ENCODE measurements at regions not wholly inside any gene's neighbourhood (a gene's known extent, or its start where the extent isn't known, plus 50 kb on each side); places are given as distances from the start of the nearest gene placed in this dataset.

GRCh38 chr13:111844222-111844671, 222.7 kb upstream of the SOX1 start:
- DNase-seq = no peak

GRCh38 chr13:111844682-111845081, 222.3 kb upstream of the SOX1 start:
- intact Hi-C loops (cut with DNase I) = no loop called here
- DNase-seq (no peak), FAIRE-seq (no peak)
- Histone ChIP-seq H3K27ac (ENCODE audit: low read depth in 2 of 2, low read length in 2 of 2) (no peak overlapping the region), H3K9ac (ENCODE audit: low read length in 3 of 3) (no peak overlapping the region), H3K27me3 (ENCODE audit: control insufficient read depth, insufficient read depth, low read length) (no peaks in the 10 kb centered on the region), H3K36me3 (ENCODE audit: control insufficient read depth in 2 of 3, insufficient read depth in 3 of 3, low read length in 3 of 3) (no peaks in the 10 kb centered on the region), H3K4me1 (ENCODE audit: control insufficient read depth in 2 of 3, insufficient read depth in 2 of 3, low read depth in 1 of 3, low read length in 3 of 3) (no peaks in the 10 kb centered on the region), H3K9me3 (ENCODE audit: control insufficient read depth in 2 of 3, insufficient read depth in 1 of 3, low read length in 3 of 3) (no peaks in the 10 kb centered on the region), H3K4me3 (ENCODE audit: low read length in 3 of 3) (no peak overlapping the region)
- TF ChIP-seq CTCF (IDR thresholded peaks at IDR 0.05; ENCODE audit: borderline replicate concordance, extremely low read depth, insufficient read depth) = no peak

More at GRCh38 chr13:111844222-111844671, 222.7 kb upstream of the SOX1 start:
- no peaks in the 10 kb centered on the region for H3K4me1 ChIP-seq (ENCODE audit: control insufficient read depth in 2 of 3, insufficient read depth in 2 of 3, low read depth in 1 of 3, low read length in 3 of 3)
- H3K27me3 ChIP-seq (ENCODE audit: control insufficient read depth, insufficient read depth, low read length) = no peaks in the 10 kb centered on the region
- no peak overlapping the region for H3K27ac ChIP-seq (ENCODE audit: low read depth in 2 of 2, low read length in 2 of 2)
- TF ChIP-seq CTCF (IDR thresholded peaks at IDR 0.05; ENCODE audit: borderline replicate concordance, extremely low read depth, insufficient read depth) = no peak
- no peaks in the 10 kb centered on the region for H3K9me3 ChIP-seq (ENCODE audit: control insufficient read depth in 2 of 3, insufficient read depth in 1 of 3, low read length in 3 of 3)
- no peak for FAIRE-seq
- no peaks in the 10 kb centered on the region for H3K36me3 ChIP-seq (ENCODE audit: control insufficient read depth in 2 of 3, insufficient read depth in 3 of 3, low read length in 3 of 3)
- no peak overlapping the region for H3K4me3 ChIP-seq (ENCODE audit: low read length in 3 of 3)
- intact Hi-C loops (cut with DNase I) = no loop called here
- H3K9ac ChIP-seq (ENCODE audit: low read length in 3 of 3) = no peak overlapping the region

- H3K27me3 ChIP-seq (ENCODE audit: control insufficient read depth, insufficient read depth, low read length) = no peaks in the 10 kb centered on the region
- intact Hi-C loops (cut with DNase I) = no loop called here
- no peaks in the 10 kb centered on the region for H3K36me3 ChIP-seq (ENCODE audit: control insufficient read depth in 2 of 3, insufficient read depth in 3 of 3, low read length in 3 of 3)
- no peak for TF ChIP-seq CTCF (IDR thresholded peaks at IDR 0.05; ENCODE audit: borderline replicate concordance, extremely low read depth, insufficient read depth)
- H3K9ac ChIP-seq (ENCODE audit: low read length in 3 of 3) = no peak overlapping the region
- H3K4me1 ChIP-seq (ENCODE audit: control insufficient read depth in 2 of 3, insufficient read depth in 2 of 3, low read depth in 1 of 3, low read length in 3 of 3) = no peaks in the 10 kb centered on the region
- DNase-seq = no peak
- FAIRE-seq = no peak
- H3K4me3 ChIP-seq (ENCODE audit: low read length in 3 of 3) = no peak overlapping the region
- H3K27ac ChIP-seq (ENCODE audit: low read depth in 2 of 2, low read length in 2 of 2) = no peak overlapping the region
- H3K9me3 ChIP-seq (ENCODE audit: control insufficient read depth in 2 of 3, insufficient read depth in 1 of 3, low read length in 3 of 3) = no peaks in the 10 kb centered on the region
Measured at GRCh38 chr13:111845621-111846351, 221.2 kb upstream of the SOX1 start.

Measured in kidney (tissue), 13 donors.